ENCODE measurements at regions not wholly inside any gene's neighbourhood (a gene's known extent, or its start where the extent isn't known, plus 50 kb on each side); places are given as distances from the start of the nearest gene placed in this dataset.

GRCh38 chr6:82589509-82590206, 226.0 kb downstream of the TPBG start:
- no peak for TF ChIP-seq ZNF76 (tag by site-specific recombination; IDR thresholded peaks at IDR 0.05; ENCODE audit: borderline replicate concordance, low read depth)
- TF ChIP-seq ZNF830 (tag by site-specific recombination; IDR thresholded peaks at IDR 0.05; ENCODE audit: low read depth) = no peak
- no peak for TF ChIP-seq YY1 (tag by site-specific recombination; IDR thresholded peaks at IDR 0.05)
- no peak for TF ChIP-seq ZNF549 (tag by site-specific recombination; IDR thresholded peaks at IDR 0.05)
- TF ChIP-seq PBX3 (CRISPR knock-in tag; IDR thresholded peaks at IDR 0.05) = no peak
- no peak for TF ChIP-seq ZNF791 (tag by site-specific recombination; IDR thresholded peaks at IDR 0.05)
- TF ChIP-seq ZNF16 (tag by site-specific recombination; IDR thresholded peaks at IDR 0.05; ENCODE audit: low read depth) = no peak
- TF ChIP-seq ZBTB7A (tag by site-specific recombination; IDR thresholded peaks at IDR 0.05; ENCODE audit: low read depth) = no peak

Measured in HEK293 (cell line).